ENCODE measurements at regions not wholly inside any gene's neighbourhood (a gene's known extent, or its start where the extent isn't known, plus 50 kb on each side); places are given as distances from the start of the nearest gene placed in this dataset.

DNA sequence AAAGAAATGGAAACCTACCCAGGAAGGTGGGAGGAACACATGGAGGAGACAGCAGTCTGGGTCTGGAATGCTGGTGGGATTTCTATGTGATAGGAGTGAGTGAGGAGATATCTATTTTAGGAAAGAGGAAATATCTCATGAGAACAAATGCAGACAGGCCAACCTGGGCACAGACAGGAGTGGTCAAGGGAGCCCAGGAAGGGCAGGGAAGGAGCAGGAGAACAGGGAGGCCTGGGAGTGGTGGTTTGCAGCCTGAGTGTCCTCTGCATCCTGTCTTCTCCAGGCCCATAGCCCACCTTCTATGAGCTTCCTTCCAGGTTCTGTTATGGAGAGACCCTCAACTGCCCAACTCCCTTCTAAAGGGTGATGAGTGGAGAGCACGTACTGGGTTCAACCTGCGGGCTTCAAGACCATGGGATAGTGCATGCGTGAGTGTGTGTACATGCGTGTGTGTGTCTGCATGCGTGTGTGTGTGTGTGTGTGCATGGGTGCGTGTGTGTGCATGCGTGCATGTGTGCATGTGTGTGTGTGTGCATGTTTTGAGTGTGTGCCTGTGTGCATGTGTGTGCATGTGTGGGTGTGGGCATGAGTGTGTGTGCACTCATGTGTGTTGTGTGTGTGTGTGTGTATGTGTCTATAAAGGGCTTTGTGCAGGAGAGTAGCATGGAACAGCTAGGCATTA lies 200.1 kb downstream of the CXCL12 start:
- 90 to 96% methylated on average over 6 to 7 of the region's 7 CpGs for WGBS, 2 donors (ENCODE audit: low coverage in 1 of 2)
- H3K4me1 ChIP-seq, result peaks cover 0 to 32% (median 0%) of the 10 kb centered on the region in 3 donors
- ATAC-seq, result no peak

GRCh38 chr10:44183667-44184632 lies 200.9 kb downstream of the CXCL12 start:
- H3K4me1 ChIP-seq, result peaks cover 0 to 32% (median 0%) of the 10 kb centered on the region in 3 donors
- H3K36me3 ChIP-seq, result no peaks in the 10 kb centered on the region
- H3K27me3 ChIP-seq, result no peaks in the 10 kb centered on the region
- no peak overlapping the region for H3K4me3 ChIP-seq
- no peak overlapping the region for H3K27ac ChIP-seq
- TF ChIP-seq POLR2AphosphoS5 (IDR thresholded peaks at IDR 0.05), result no peak
- TF ChIP-seq EP300 (IDR thresholded peaks at IDR 0.05), result no peak
- TF ChIP-seq POLR2A (IDR thresholded peaks at IDR 0.05), result no peak
- no peak for TF ChIP-seq CTCF (IDR thresholded peaks at IDR 0.05)
- ATAC-seq, result no peak
- WGBS, 2 donors (ENCODE audit: low coverage in 1 of 2), result 85 to 94% methylated on average over 3 to 7 of the region's 8 CpGs
- H3K9me3 ChIP-seq, result no peaks in the 10 kb centered on the region

More for the DNA sequence above, 200.1 kb downstream of the CXCL12 start:
- H3K9me3 ChIP-seq, result no peaks in the 10 kb centered on the region
- H3K4me3 ChIP-seq, result no peak overlapping the region
- no peak overlapping the region for H3K27ac ChIP-seq
- no peaks in the 10 kb centered on the region for H3K27me3 ChIP-seq
- TF ChIP-seq EP300 (IDR thresholded peaks at IDR 0.05), result no peak
- H3K36me3 ChIP-seq, result no peaks in the 10 kb centered on the region

GRCh38 chr10:44182909-44183308 lies 202.0 kb downstream of the CXCL12 start:
- TF ChIP-seq POLR2A (IDR thresholded peaks at IDR 0.05), result no peak
- no peak for TF ChIP-seq CTCF (IDR thresholded peaks at IDR 0.05)
- no peak for TF ChIP-seq EP300 (IDR thresholded peaks at IDR 0.05)
- no peak for TF ChIP-seq POLR2AphosphoS5 (IDR thresholded peaks at IDR 0.05)
- 44 to 55% methylated on average over 2 of the region's 2 CpGs for WGBS, 2 donors (ENCODE audit: low coverage in 1 of 2)
- Histone ChIP-seq H3K4me1 (peaks cover 0 to 32% (median 0%) of the 10 kb centered on the region in 3 donors), H3K27ac (no peak overlapping the region), H3K9me3 (no peaks in the 10 kb centered on the region), H3K27me3 (no peaks in the 10 kb centered on the region), H3K36me3 (no peaks in the 10 kb centered on the region), H3K4me3 (no peak overlapping the region)
- no peak for ATAC-seq

GRCh38 chr10:44180321-44181168 lies 204.4 kb downstream of the CXCL12 start:
- WGBS, 2 donors (ENCODE audit: low coverage in 1 of 2), result 37 to 56% methylated on average over 3 to 6 of the region's 10 CpGs
- ATAC-seq, result peak; percentile 85
- Histone ChIP-seq H3K36me3 (no peaks in the 10 kb centered on the region), H3K4me3 (no peak overlapping the region), H3K27ac (no peak overlapping the region), H3K9me3 (no peaks in the 10 kb centered on the region), H3K4me1 (peaks cover 0 to 32% (median 0%) of the 10 kb centered on the region in 3 donors), H3K27me3 (no peaks in the 10 kb centered on the region)
- TF ChIP-seq POLR2AphosphoS5 (IDR thresholded peaks at IDR 0.05), result peak; percentile 11
- no peak for TF ChIP-seq CTCF (IDR thresholded peaks at IDR 0.05)

- 88 to 94% methylated on average over 3 of the region's 3 CpGs for WGBS, 2 donors (ENCODE audit: low coverage in 1 of 2)
- no peak overlapping the region for H3K4me3 ChIP-seq
- H3K27me3 ChIP-seq, result no peaks in the 10 kb centered on the region
- no peaks in the 10 kb centered on the region for H3K9me3 ChIP-seq
- no peak for ATAC-seq
- no peaks in the 10 kb centered on the region for H3K36me3 ChIP-seq
- H3K4me1 ChIP-seq, result peaks cover 0 to 31% (median 0%) of the 10 kb centered on the region in 3 donors
- TF ChIP-seq POLR2AphosphoS5 (IDR thresholded peaks at IDR 0.05) (no peak), EP300 (IDR thresholded peaks at IDR 0.05) (no peak), POLR2A (IDR thresholded peaks at IDR 0.05) (no peak), CTCF (IDR thresholded peaks at IDR 0.05) (no peak)
- H3K27ac ChIP-seq, result no peak overlapping the region
Observed at GRCh38 chr10:44178856-44179255, 206.0 kb downstream of the CXCL12 start.

Measured in gastroesophageal sphincter (tissue), 4 donors.